ENCODE measurements at regions not wholly inside any gene's neighbourhood (a gene's known extent, or its start where the extent isn't known, plus 50 kb on each side); places are given as distances from the start of the nearest gene placed in this dataset.

GRCh38 chr19:23565256-23565655 is 121.8 kb downstream of the ZNF675 start:
- no peaks in the 10 kb centered on the region for H3K27me3 ChIP-seq (ENCODE audit: control insufficient read depth, insufficient read depth, low read length)
- no peak for TF ChIP-seq CTCF (IDR thresholded peaks at IDR 0.05; ENCODE audit: insufficient read depth, low read length, severe bottlenecking)
- no peaks in the 10 kb centered on the region for H3K36me3 ChIP-seq (ENCODE audit: control insufficient read depth, insufficient read depth, low read length)
- DNase-seq (ENCODE audit: low read depth) = no peak
- no peak for FAIRE-seq
- no peak overlapping the region for H3K4me3 ChIP-seq (ENCODE audit: low read depth, low read length)

DNA sequence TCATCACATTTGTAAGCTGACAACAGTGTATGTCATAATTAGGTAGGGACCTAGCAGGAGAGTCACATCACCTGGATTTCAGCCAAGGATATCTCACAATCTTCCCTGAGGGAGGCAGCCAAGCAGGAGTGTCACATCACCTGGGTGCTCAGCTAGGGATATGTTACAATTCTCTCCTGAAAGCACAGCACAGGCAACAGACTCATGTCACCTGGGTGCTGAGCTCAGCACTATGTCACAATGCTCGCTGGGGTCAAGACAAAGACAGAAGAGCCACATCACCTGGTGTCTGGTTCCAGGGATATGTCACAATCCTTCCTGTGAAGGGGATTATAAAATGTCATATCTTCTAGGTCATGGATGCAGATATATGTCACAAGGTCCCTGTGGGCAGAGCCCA is 123.7 kb downstream of the ZNF675 start:
- Histone ChIP-seq H3K4me3 (ENCODE audit: low read depth, low read length) (no peak overlapping the region), H3K27me3 (ENCODE audit: control insufficient read depth, insufficient read depth, low read length) (no peaks in the 10 kb centered on the region), H3K36me3 (ENCODE audit: control insufficient read depth, insufficient read depth, low read length) (no peaks in the 10 kb centered on the region)
- FAIRE-seq = no peak
- TF ChIP-seq CTCF (IDR thresholded peaks at IDR 0.05; ENCODE audit: insufficient read depth, low read length, severe bottlenecking) = no peak
- DNase-seq (ENCODE audit: low read depth) = no peak

DNA sequence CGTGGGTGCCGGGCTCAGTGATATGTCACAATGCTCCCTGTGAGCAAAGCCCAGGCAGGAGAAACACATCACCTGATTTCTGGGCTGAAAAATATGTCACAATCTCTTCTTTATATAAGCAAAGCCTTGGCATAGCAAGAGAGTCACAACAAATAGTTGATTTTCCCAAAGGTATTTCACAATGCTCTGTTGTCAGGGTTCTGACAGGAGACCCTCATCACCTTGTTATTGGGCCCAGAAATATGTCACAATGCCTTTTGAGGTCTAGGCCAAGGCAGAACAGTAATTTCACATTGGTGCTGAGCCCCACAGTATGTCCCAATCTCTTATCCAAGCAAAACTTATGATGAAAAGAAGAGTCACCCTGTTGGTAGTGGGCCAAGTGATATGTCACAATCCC is 125.7 kb downstream of the ZNF675 start:
- DNase-seq (ENCODE audit: low read depth) (no peak), FAIRE-seq (no peak)

GRCh38 chr19:23560051-23560450 is 127.0 kb downstream of the ZNF675 start:
- TF ChIP-seq CTCF (IDR thresholded peaks at IDR 0.05; ENCODE audit: insufficient read depth, low read length, severe bottlenecking) = no peak
- DNase-seq (ENCODE audit: low read depth) (no peak), FAIRE-seq (no peak)
- Histone ChIP-seq H3K4me3 (ENCODE audit: low read depth, low read length) (no peak overlapping the region), H3K36me3 (ENCODE audit: control insufficient read depth, insufficient read depth, low read length) (no peaks in the 10 kb centered on the region), H3K27me3 (ENCODE audit: control insufficient read depth, insufficient read depth, low read length) (no peaks in the 10 kb centered on the region)

More for the DNA sequence above, 125.7 kb downstream of the ZNF675 start:
- no peaks in the 10 kb centered on the region for H3K27me3 ChIP-seq (ENCODE audit: control insufficient read depth, insufficient read depth, low read length)
- H3K36me3 ChIP-seq (ENCODE audit: control insufficient read depth, insufficient read depth, low read length) = no peaks in the 10 kb centered on the region
- TF ChIP-seq CTCF (IDR thresholded peaks at IDR 0.05; ENCODE audit: insufficient read depth, low read length, severe bottlenecking) = no peak
- H3K4me3 ChIP-seq (ENCODE audit: low read depth, low read length) = no peak overlapping the region

DNA sequence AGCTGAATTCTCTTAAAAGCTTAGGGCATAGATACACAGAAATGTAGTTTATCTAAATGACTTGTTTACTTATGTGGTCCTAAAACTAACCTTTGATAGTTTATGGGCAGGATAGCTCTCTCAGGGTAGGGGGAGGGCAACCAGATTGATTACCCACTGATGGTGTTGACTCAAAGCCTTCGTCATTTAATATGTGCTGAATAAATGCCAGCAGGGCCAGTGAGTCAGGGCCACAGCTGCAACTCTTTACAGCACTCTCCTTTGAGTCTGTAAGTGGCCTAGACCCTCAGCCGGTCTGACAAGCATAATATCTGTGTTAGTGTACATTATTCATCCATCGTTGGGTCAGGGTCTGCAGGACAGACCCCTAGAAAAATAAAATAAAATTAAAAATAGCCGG is 128.5 kb downstream of the ZNF675 start:
- Histone ChIP-seq H3K27me3 (ENCODE audit: control insufficient read depth, insufficient read depth, low read length) (no peaks in the 10 kb centered on the region), H3K36me3 (ENCODE audit: control insufficient read depth, insufficient read depth, low read length) (no peaks in the 10 kb centered on the region), H3K4me3 (ENCODE audit: low read depth, low read length) (no peak overlapping the region)
- FAIRE-seq (no peak), DNase-seq (ENCODE audit: low read depth) (no peak)
- no peak for TF ChIP-seq CTCF (IDR thresholded peaks at IDR 0.05; ENCODE audit: insufficient read depth, low read length, severe bottlenecking)

DNA sequence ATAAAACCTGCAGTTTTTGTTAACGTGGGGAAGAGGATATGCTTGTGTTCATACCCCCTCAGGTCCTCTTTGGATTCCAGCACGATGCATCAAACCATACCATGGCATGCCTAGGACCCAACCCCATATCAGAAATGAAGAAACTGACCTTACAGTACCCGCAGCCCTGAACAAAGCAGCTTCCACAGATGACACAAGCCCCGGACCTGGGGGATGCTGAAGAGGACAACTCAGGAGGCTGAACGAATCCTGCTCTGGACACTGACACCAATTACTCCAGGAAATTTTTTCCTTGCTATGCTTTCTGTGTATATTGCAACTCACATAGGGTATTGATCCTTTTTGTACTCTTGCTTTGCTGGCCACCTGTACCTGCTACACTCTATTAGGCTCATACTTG is 129.6 kb downstream of the ZNF675 start:
- Histone ChIP-seq H3K27me3 (ENCODE audit: control insufficient read depth, insufficient read depth, low read length) (no peaks in the 10 kb centered on the region), H3K36me3 (ENCODE audit: control insufficient read depth, insufficient read depth, low read length) (no peaks in the 10 kb centered on the region), H3K4me3 (ENCODE audit: low read depth, low read length) (no peak overlapping the region)
- FAIRE-seq = no peak
- no peak for TF ChIP-seq CTCF (IDR thresholded peaks at IDR 0.05; ENCODE audit: insufficient read depth, low read length, severe bottlenecking)
- DNase-seq (ENCODE audit: low read depth) = no peak
